Stomach (tissue), 4 donors: ENCODE measurements at regions not wholly inside any gene's neighbourhood (a gene's known extent, or its start where the extent isn't known, plus 50 kb on each side); places are given as distances from the start of the nearest gene placed in this dataset.

Experiments used
- CTCF ChIP-seq, 7 experiments: fragments of 450-650 bp in 4 of 7; fragments of 200-600 bp in 3 of 7; sonication (generic) in 3 of 7; IDR thresholded peaks; one replicate each; pipeline ENCODE4 v1.5.1; 2016 to 2019; ENCODE audit warnings: antibody characterized with exemption in 7 of 7, control low read depth in 2 of 7, mild to moderate bottlenecking in 1 of 7
- EP300 ChIP-seq: sonication (generic); formaldehyde crosslinking; IDR thresholded peaks from one replicate; pipeline ENCODE4 v1.6.1; 2017; ENCODE audit warnings: antibody characterized with exemption
- POLR2A ChIP-seq, 4 donors: fragments of 450-650 bp; IDR thresholded peaks; one replicate each; pipeline ENCODE4 v1.6.1; 2016; ENCODE audit warnings: antibody characterized with exemption in 4 of 4, control low read depth in 2 of 4, mild to moderate bottlenecking in 1 of 4, moderate library complexity in 1 of 4

GRCh38 chr12:60489071-60489470, 893.2 kb downstream of the SLC16A7 start:
- TF ChIP-seq CTCF (IDR thresholded peaks at IDR 0.05) (no peak), POLR2A (IDR thresholded peaks at IDR 0.05) (no peak), EP300 (no peak)
